ENCODE measurements at regions not wholly inside any gene's neighbourhood (a gene's known extent, or its start where the extent isn't known, plus 50 kb on each side); places are given as distances from the start of the nearest gene placed in this dataset.

- TF ChIP-seq JUND (IDR thresholded peaks at IDR 0.05; ENCODE audit: low read depth), result no peak
- DNase-seq (ENCODE audit: low read depth in 1 of 2, low spot score in 1 of 2), result no peak
- in situ Hi-C loops (cut with HindIII; ENCODE audit: low pct_unique_long_range_greater_than_20kb, low sequenced_read_pairs), result no loop called here
Measured at GRCh38 chr1:115141145-115141454, 51.8 kb upstream of the TSPAN2 start.

GRCh38 chr1:115140442-115141144 lies 51.3 kb upstream of the TSPAN2 start:
- in situ Hi-C loops (cut with HindIII; ENCODE audit: low pct_unique_long_range_greater_than_20kb, low sequenced_read_pairs), result no loop called here
- no peak for DNase-seq (ENCODE audit: low read depth in 1 of 2, low spot score in 1 of 2)
- no peak for TF ChIP-seq JUND (IDR thresholded peaks at IDR 0.05; ENCODE audit: low read depth)

- TF ChIP-seq JUND (IDR thresholded peaks at IDR 0.05; ENCODE audit: low read depth), result no peak
- in situ Hi-C loops (cut with HindIII; ENCODE audit: low pct_unique_long_range_greater_than_20kb, low sequenced_read_pairs), result no loop called here
- no peak for DNase-seq (ENCODE audit: low read depth in 1 of 2, low spot score in 1 of 2)
Measured at GRCh38 chr1:115139381-115139780, 50.1 kb upstream of the TSPAN2 start.

Data from T47D (cell line).